ENCODE measurements at regions not wholly inside any gene's neighbourhood (a gene's known extent, or its start where the extent isn't known, plus 50 kb on each side); places are given as distances from the start of the nearest gene placed in this dataset.
"Not testable (repeated sequence)": the region's sequence is repeated elsewhere in the genome, so short reads cannot be mapped to it uniquely, and the experiment has no call there.

GRCh38 chr2:147293991-147294824, 550.6 kb upstream of the ACVR2A start:
- no peak overlapping the region for H3K4me3 ChIP-seq (ENCODE audit: low read depth, low read length)
- no peak for DNase-seq
- no peaks in the 10 kb centered on the region for H3K9me3 ChIP-seq (ENCODE audit: severe bottlenecking)
- H3K36me3 ChIP-seq = no peaks in the 10 kb centered on the region
- no peak for TF ChIP-seq CTCF (IDR thresholded peaks at IDR 0.05; ENCODE audit: low read depth, low read length)
- no peak overlapping the region for H3K27ac ChIP-seq
- H3K27me3 ChIP-seq (ENCODE audit: insufficient read depth, low read depth, severe bottlenecking) = no peaks in the 10 kb centered on the region

- Histone ChIP-seq H3K36me3 (no peaks in the 10 kb centered on the region), H3K27ac (no peak overlapping the region), H3K4me3 (ENCODE audit: low read depth, low read length) (no peak overlapping the region), H3K9me3 (ENCODE audit: severe bottlenecking) (no peaks in the 10 kb centered on the region), H3K27me3 (ENCODE audit: insufficient read depth, low read depth, severe bottlenecking) (no peaks in the 10 kb centered on the region)
- DNase-seq = no peak
- TF ChIP-seq CTCF (IDR thresholded peaks at IDR 0.05; ENCODE audit: low read depth, low read length) = no peak
These were observed 556.7 kb upstream of the ACVR2A start for GRCh38 chr2:147288131-147288530.

- Histone ChIP-seq H3K4me3 (ENCODE audit: low read depth, low read length) (no peak overlapping the region), H3K36me3 (no peaks in the 10 kb centered on the region), H3K27me3 (ENCODE audit: insufficient read depth, low read depth, severe bottlenecking) (no peaks in the 10 kb centered on the region), H3K27ac (no peak overlapping the region), H3K9me3 (ENCODE audit: severe bottlenecking) (no peaks in the 10 kb centered on the region)
- peak; percentile 47 for DNase-seq
- TF ChIP-seq CTCF (IDR thresholded peaks at IDR 0.05; ENCODE audit: low read depth, low read length) = peak; percentile 41; the same call in 1 of the 2 replicates
These were observed 568.9 kb upstream of the ACVR2A start for GRCh38 chr2:147275943-147276342.

- H3K36me3 ChIP-seq = no peaks in the 10 kb centered on the region
- no peak for DNase-seq
- no peaks in the 10 kb centered on the region for H3K27me3 ChIP-seq (ENCODE audit: insufficient read depth, low read depth, severe bottlenecking)
- TF ChIP-seq CTCF (IDR thresholded peaks at IDR 0.05; ENCODE audit: low read depth, low read length) = no peak
- no peak overlapping the region for H3K4me3 ChIP-seq (ENCODE audit: low read depth, low read length)
- no peaks in the 10 kb centered on the region for H3K9me3 ChIP-seq (ENCODE audit: severe bottlenecking)
- H3K27ac ChIP-seq = no peak overlapping the region
These were observed 571.2 kb upstream of the ACVR2A start for GRCh38 chr2:147273628-147274027.

GRCh38 chr2:147273106-147273505, 571.7 kb upstream of the ACVR2A start:
- H3K9me3 ChIP-seq (ENCODE audit: severe bottlenecking) = no peaks in the 10 kb centered on the region
- no peak overlapping the region for H3K27ac ChIP-seq
- H3K36me3 ChIP-seq = no peaks in the 10 kb centered on the region
- DNase-seq = no peak
- H3K27me3 ChIP-seq (ENCODE audit: insufficient read depth, low read depth, severe bottlenecking) = no peaks in the 10 kb centered on the region
- no peak for TF ChIP-seq CTCF (IDR thresholded peaks at IDR 0.05; ENCODE audit: low read depth, low read length)
- no peak overlapping the region for H3K4me3 ChIP-seq (ENCODE audit: low read depth, low read length)

- H3K36me3 ChIP-seq; H3K27me3 ChIP-seq (ENCODE audit: insufficient read depth, low read depth, severe bottlenecking); DNase-seq; H3K9me3 ChIP-seq (ENCODE audit: severe bottlenecking); H3K4me3 ChIP-seq (ENCODE audit: low read depth, low read length); H3K27ac ChIP-seq: not testable (repeated sequence)
These were observed 575.2 kb upstream of the ACVR2A start for GRCh38 chr2:147269581-147269980.

Data from WERI-Rb-1 (cell line).